ENCODE measurements at regions not wholly inside any gene's neighbourhood (a gene's known extent, or its start where the extent isn't known, plus 50 kb on each side); places are given as distances from the start of the nearest gene placed in this dataset.

GRCh38 chr12:34396006-34396860 is 373.9 kb downstream of the ALG10 start:
- no peak for DNase-seq
- WGBS, result 58% methylated on average over 27 of the region's 27 CpGs

GRCh38 chr12:34396861-34397590 is 374.7 kb downstream of the ALG10 start:
- no peak overlapping the region for H2BK15ac ChIP-seq (ENCODE audit: low read depth, poor library complexity, severe bottlenecking)
- no peak overlapping the region for H3K9ac ChIP-seq (ENCODE audit: low read length)
- H3K27me3 ChIP-seq (ENCODE audit: control insufficient read depth in 1 of 2, insufficient read depth in 1 of 2, low read length in 2 of 2), result no peaks in the 10 kb centered on the region
- H3K4me3 ChIP-seq (ENCODE audit: insufficient read depth in 1 of 2, low read depth in 1 of 2, low read length in 2 of 2), result no peak overlapping the region
- no peak overlapping the region for H3K18ac ChIP-seq (ENCODE audit: low read depth in 1 of 2, low read length in 2 of 2)
- H3K4me2 ChIP-seq (ENCODE audit: low read length, poor library complexity, severe bottlenecking), result no peak overlapping the region
- no peak overlapping the region for H3K14ac ChIP-seq (ENCODE audit: low read length in 2 of 2)
- H4K91ac ChIP-seq (ENCODE audit: low read length), result no peak overlapping the region
- H3K79me1 ChIP-seq (replicated peaks; ENCODE audit: low read length, poor library complexity, severe bottlenecking), result no peaks in the 10 kb centered on the region
- H2BK12ac ChIP-seq (ENCODE audit: low read length in 2 of 2), result no peak overlapping the region
- H3K4me1 ChIP-seq (ENCODE audit: control insufficient read depth, insufficient read depth, low read depth, low read length), result no peaks in the 10 kb centered on the region
- no peak for DNase-seq
- 61% methylated on average over 20 of the region's 20 CpGs for WGBS
- H2AK5ac ChIP-seq (ENCODE audit: low read length, severe bottlenecking), result no peak overlapping the region
- H4K8ac ChIP-seq (ENCODE audit: low read length), result no peak overlapping the region
- H3K23ac ChIP-seq (ENCODE audit: low read length in 2 of 2), result no peak overlapping the region
- H3K36me3 ChIP-seq (ENCODE audit: control insufficient read depth in 1 of 2, insufficient read depth in 2 of 2, low read depth in 1 of 2, low read length in 2 of 2), result no peaks in the 10 kb centered on the region
- H2BK5ac ChIP-seq (ENCODE audit: low read depth, low read length, poor library complexity, severe bottlenecking), result no peak overlapping the region
- no peak overlapping the region for H3K4ac ChIP-seq (ENCODE audit: low read depth in 1 of 2, low read length in 2 of 2)
- no peak overlapping the region for H2BK120ac ChIP-seq (ENCODE audit: low read depth, low read length)
- H2AFZ ChIP-seq (ENCODE audit: low read depth, low read length), result no peak overlapping the region
- H3K9me3 ChIP-seq (ENCODE audit: control insufficient read depth, low read length), result no peaks in the 10 kb centered on the region
- no peak overlapping the region for H3K27ac ChIP-seq (ENCODE audit: low read length, poor library complexity, severe bottlenecking)

More at GRCh38 chr12:34396006-34396860, 373.9 kb downstream of the ALG10 start:
- Histone ChIP-seq H3K79me1 (replicated peaks; ENCODE audit: low read length, poor library complexity, severe bottlenecking) (no peaks in the 10 kb centered on the region), H4K8ac (ENCODE audit: low read length) (no peak overlapping the region), H2AFZ (ENCODE audit: low read depth, low read length) (no peak overlapping the region), H3K4me3 (ENCODE audit: insufficient read depth in 1 of 2, low read depth in 1 of 2, low read length in 2 of 2) (no peak overlapping the region), H3K4me2 (ENCODE audit: low read length, poor library complexity, severe bottlenecking) (no peak overlapping the region), H3K9ac (ENCODE audit: low read length) (no peak overlapping the region), H2AK5ac (ENCODE audit: low read length, severe bottlenecking) (no peak overlapping the region), H3K18ac (ENCODE audit: low read depth in 1 of 2, low read length in 2 of 2) (no peak overlapping the region), H2BK5ac (ENCODE audit: low read depth, low read length, poor library complexity, severe bottlenecking) (no peak overlapping the region), H3K9me3 (ENCODE audit: control insufficient read depth, low read length) (no peaks in the 10 kb centered on the region), H3K36me3 (ENCODE audit: control insufficient read depth in 1 of 2, insufficient read depth in 2 of 2, low read depth in 1 of 2, low read length in 2 of 2) (no peaks in the 10 kb centered on the region), H2BK15ac (ENCODE audit: low read depth, poor library complexity, severe bottlenecking) (no peak overlapping the region), H4K91ac (ENCODE audit: low read length) (no peak overlapping the region), H3K4me1 (ENCODE audit: control insufficient read depth, insufficient read depth, low read depth, low read length) (no peaks in the 10 kb centered on the region), H3K23ac (ENCODE audit: low read length in 2 of 2) (no peak overlapping the region), H3K4ac (ENCODE audit: low read depth in 1 of 2, low read length in 2 of 2) (no peak overlapping the region), H3K27ac (ENCODE audit: low read length, poor library complexity, severe bottlenecking) (no peak overlapping the region), H2BK120ac (ENCODE audit: low read depth, low read length) (no peak overlapping the region), H2BK12ac (ENCODE audit: low read length in 2 of 2) (no peak overlapping the region), H3K27me3 (ENCODE audit: control insufficient read depth in 1 of 2, insufficient read depth in 1 of 2, low read length in 2 of 2) (no peaks in the 10 kb centered on the region), H3K14ac (ENCODE audit: low read length in 2 of 2) (no peak overlapping the region)

GRCh38 chr12:34397591-34398365 is 375.5 kb downstream of the ALG10 start:
- H3K9ac ChIP-seq (ENCODE audit: low read length), result no peak overlapping the region
- H4K8ac ChIP-seq (ENCODE audit: low read length), result no peak overlapping the region
- H3K9me3 ChIP-seq (ENCODE audit: control insufficient read depth, low read length), result no peaks in the 10 kb centered on the region
- no peak overlapping the region for H2AK5ac ChIP-seq (ENCODE audit: low read length, severe bottlenecking)
- no peak overlapping the region for H2BK12ac ChIP-seq (ENCODE audit: low read length in 2 of 2)
- H2AFZ ChIP-seq (ENCODE audit: low read depth, low read length), result no peak overlapping the region
- WGBS, result 68% methylated on average over 22 of the region's 22 CpGs
- no peaks in the 10 kb centered on the region for H3K4me1 ChIP-seq (ENCODE audit: control insufficient read depth, insufficient read depth, low read depth, low read length)
- H3K23ac ChIP-seq (ENCODE audit: low read length in 2 of 2), result no peak overlapping the region
- H3K27ac ChIP-seq (ENCODE audit: low read length, poor library complexity, severe bottlenecking), result no peak overlapping the region
- no peak overlapping the region for H2BK5ac ChIP-seq (ENCODE audit: low read depth, low read length, poor library complexity, severe bottlenecking)
- no peaks in the 10 kb centered on the region for H3K36me3 ChIP-seq (ENCODE audit: control insufficient read depth in 1 of 2, insufficient read depth in 2 of 2, low read depth in 1 of 2, low read length in 2 of 2)
- DNase-seq, result no peak
- H2BK120ac ChIP-seq (ENCODE audit: low read depth, low read length), result no peak overlapping the region
- no peaks in the 10 kb centered on the region for H3K27me3 ChIP-seq (ENCODE audit: control insufficient read depth in 1 of 2, insufficient read depth in 1 of 2, low read length in 2 of 2)
- no peak overlapping the region for H3K4me2 ChIP-seq (ENCODE audit: low read length, poor library complexity, severe bottlenecking)
- H2BK15ac ChIP-seq (ENCODE audit: low read depth, poor library complexity, severe bottlenecking), result no peak overlapping the region
- no peak overlapping the region for H3K4me3 ChIP-seq (ENCODE audit: insufficient read depth in 1 of 2, low read depth in 1 of 2, low read length in 2 of 2)
- H3K79me1 ChIP-seq (replicated peaks; ENCODE audit: low read length, poor library complexity, severe bottlenecking), result no peaks in the 10 kb centered on the region
- no peak overlapping the region for H3K18ac ChIP-seq (ENCODE audit: low read depth in 1 of 2, low read length in 2 of 2)
- H3K14ac ChIP-seq (ENCODE audit: low read length in 2 of 2), result no peak overlapping the region
- H3K4ac ChIP-seq (ENCODE audit: low read depth in 1 of 2, low read length in 2 of 2), result no peak overlapping the region
- no peak overlapping the region for H4K91ac ChIP-seq (ENCODE audit: low read length)

GRCh38 chr12:34398366-34398705 is 376.0 kb downstream of the ALG10 start:
- H3K4ac ChIP-seq (ENCODE audit: low read depth in 1 of 2, low read length in 2 of 2), result no peak overlapping the region
- H3K27ac ChIP-seq (ENCODE audit: low read length, poor library complexity, severe bottlenecking), result no peak overlapping the region
- H2BK15ac ChIP-seq (ENCODE audit: low read depth, poor library complexity, severe bottlenecking), result no peak overlapping the region
- no peaks in the 10 kb centered on the region for H3K4me1 ChIP-seq (ENCODE audit: control insufficient read depth, insufficient read depth, low read depth, low read length)
- H4K8ac ChIP-seq (ENCODE audit: low read length), result no peak overlapping the region
- no peaks in the 10 kb centered on the region for H3K79me1 ChIP-seq (replicated peaks; ENCODE audit: low read length, poor library complexity, severe bottlenecking)
- no peaks in the 10 kb centered on the region for H3K9me3 ChIP-seq (ENCODE audit: control insufficient read depth, low read length)
- H3K23ac ChIP-seq (ENCODE audit: low read length in 2 of 2), result no peak overlapping the region
- no peak overlapping the region for H2BK12ac ChIP-seq (ENCODE audit: low read length in 2 of 2)
- no peaks in the 10 kb centered on the region for H3K36me3 ChIP-seq (ENCODE audit: control insufficient read depth in 1 of 2, insufficient read depth in 2 of 2, low read depth in 1 of 2, low read length in 2 of 2)
- H2BK5ac ChIP-seq (ENCODE audit: low read depth, low read length, poor library complexity, severe bottlenecking), result no peak overlapping the region
- H3K4me3 ChIP-seq (ENCODE audit: insufficient read depth in 1 of 2, low read depth in 1 of 2, low read length in 2 of 2), result no peak overlapping the region
- H2AFZ ChIP-seq (ENCODE audit: low read depth, low read length), result no peak overlapping the region
- no peak overlapping the region for H3K18ac ChIP-seq (ENCODE audit: low read depth in 1 of 2, low read length in 2 of 2)
- no peak overlapping the region for H3K9ac ChIP-seq (ENCODE audit: low read length)
- no peak overlapping the region for H2BK120ac ChIP-seq (ENCODE audit: low read depth, low read length)
- WGBS, result 67% methylated on average over 16 of the region's 16 CpGs
- H4K91ac ChIP-seq (ENCODE audit: low read length), result no peak overlapping the region
- no peak for DNase-seq
- H3K27me3 ChIP-seq (ENCODE audit: control insufficient read depth in 1 of 2, insufficient read depth in 1 of 2, low read length in 2 of 2), result no peaks in the 10 kb centered on the region
- no peak overlapping the region for H3K4me2 ChIP-seq (ENCODE audit: low read length, poor library complexity, severe bottlenecking)
- H3K14ac ChIP-seq (ENCODE audit: low read length in 2 of 2), result no peak overlapping the region
- no peak overlapping the region for H2AK5ac ChIP-seq (ENCODE audit: low read length, severe bottlenecking)
